Transverse colon (tissue), 4 donors: ENCODE measurements at regions not wholly inside any gene's neighbourhood (a gene's known extent, or its start where the extent isn't known, plus 50 kb on each side); places are given as distances from the start of the nearest gene placed in this dataset.

ENCODE experiments used
- DNase-seq: peaks from one replicate; pipeline ENCODE4 v3.0.0-alpha.2; 2019
- H3K27ac ChIP-seq, 4 donors: fragments of 200-600 bp; sonication (generic); 2 replicates each; pipeline ENCODE4 v1.5.1; 2016 to 2018; ENCODE audit warnings: inconsistent platforms in 4 of 4
- H3K27me3 ChIP-seq: fragments of 200-600 bp; sonication (generic); 2 replicates; pipeline ENCODE4 v1.5.1; 2017; ENCODE audit warnings: inconsistent platforms
- H3K36me3 ChIP-seq, 4 donors: fragments of 200-600 bp; sonication (generic); 2 replicates each; pipeline ENCODE4 v1.5.1; 2017 to 2019; ENCODE audit warnings: inconsistent platforms in 4 of 4
- H3K4me1 ChIP-seq, 4 donors: fragments of 200-600 bp; sonication (generic); 2 replicates each; pipeline ENCODE4 v1.5.1; 2017 to 2020; ENCODE audit warnings: inconsistent platforms in 4 of 4
- H3K4me3 ChIP-seq, 4 donors: fragments of 200-600 bp; sonication (generic); 1 replicate in 1 of 4; 2 replicates in 3 of 4; pipeline versions ENCODE4 v1.5.1 to v1.6.1; 2017 to 2019; ENCODE audit warnings: inconsistent platforms in 4 of 4
- H3K9me3 ChIP-seq, 2 donors: fragments of 200-600 bp; sonication (generic); 2 replicates each; pipeline ENCODE4 v1.5.1; 2017 to 2019; ENCODE audit warnings: inconsistent platforms in 2 of 2
- EP300 ChIP-seq: sonication (generic); formaldehyde crosslinking; IDR thresholded peaks from one replicate; pipeline ENCODE4 v1.6.1; 2017; ENCODE audit warnings: antibody characterized with exemption, low read depth
- POLR2A ChIP-seq: fragments of 450-650 bp; IDR thresholded peaks from one replicate; pipeline ENCODE4 v1.6.1; 2016; ENCODE audit warnings: antibody characterized with exemption, mild to moderate bottlenecking, moderate library complexity
- POLR2AphosphoS5 ChIP-seq, 3 donors: sonication (generic); formaldehyde crosslinking; IDR thresholded peaks; one replicate each; pipeline ENCODE4 v1.6.1; 2016; ENCODE audit warnings: antibody characterized with exemption in 3 of 3
- WGBS, 2 donors: methylation state at CpG; one replicate each; pipeline ENCODE4 v1.1.5; 2018; ENCODE audit warnings: low coverage in 1 of 2; 5-methylcytosine and 5-hydroxymethylcytosine counted together
- in situ Hi-C, 4 donors: fragments of 200-750 bp; cut with MboI; loops; one replicate each; pipeline versions ENCODE4 v1.15.0 to v1.15.1; 2017; ENCODE audit warnings: low sequenced_read_pairs in 3 of 4, low pct_ligation_motif_present in 1 of 4, low pct_unique_long_range_greater_than_20kb in 1 of 4
- intact Hi-C: fragments of 100-400 bp; cut with DNase I; formaldehyde crosslinking; loops from one replicate; pipeline ENCODE4 v1.15.1; 2023; ENCODE audit warnings: low total_unique reads
- TF ChIP-seq, protein P1 (sequence below), 5 experiments: fragments of 200-600 bp in 3 of 5; fragments of 450-650 bp in 2 of 5; sonication (generic) in 3 of 5; IDR thresholded peaks; 1 replicate in 2 of 5; 2 replicates in 3 of 5; pipeline ENCODE4 v1.5.1; 2016 to 2017; ENCODE audit warnings: antibody characterized with exemption in 5 of 5, inconsistent platforms in 3 of 5, mild to moderate bottlenecking in 2 of 5, moderate library complexity in 1 of 5

DNA sequence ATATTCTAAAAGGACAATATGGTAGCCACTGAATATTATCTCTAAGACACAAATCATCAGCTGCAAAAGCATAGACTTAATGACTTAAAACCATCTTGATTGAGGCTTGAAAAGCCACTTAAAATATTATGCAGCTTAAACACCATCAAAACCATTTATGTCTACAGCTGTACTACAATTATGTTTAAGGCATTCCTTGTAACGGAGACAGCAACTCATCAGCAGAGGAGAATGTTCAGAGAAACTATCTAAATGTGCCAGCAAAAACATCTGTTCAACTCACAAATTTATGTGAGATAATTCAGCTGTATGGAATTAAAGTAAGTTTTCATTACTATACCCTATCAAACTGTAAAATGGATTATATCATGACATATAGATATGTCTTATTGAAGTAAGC is 147.9 kb upstream of the CTSO start:
- H3K9me3 ChIP-seq, result no peaks in the 10 kb centered on the region
- no peaks in the 10 kb centered on the region for H3K27me3 ChIP-seq
- H3K4me1 ChIP-seq, result no peaks in the 10 kb centered on the region
- TF ChIP-seq POLR2AphosphoS5 (IDR thresholded peaks at IDR 0.05), result no peak
- TF ChIP-seq EP300, result no peak
- TF ChIP-seq POLR2A, result no peak
- TF ChIP-seq, protein P1, sequence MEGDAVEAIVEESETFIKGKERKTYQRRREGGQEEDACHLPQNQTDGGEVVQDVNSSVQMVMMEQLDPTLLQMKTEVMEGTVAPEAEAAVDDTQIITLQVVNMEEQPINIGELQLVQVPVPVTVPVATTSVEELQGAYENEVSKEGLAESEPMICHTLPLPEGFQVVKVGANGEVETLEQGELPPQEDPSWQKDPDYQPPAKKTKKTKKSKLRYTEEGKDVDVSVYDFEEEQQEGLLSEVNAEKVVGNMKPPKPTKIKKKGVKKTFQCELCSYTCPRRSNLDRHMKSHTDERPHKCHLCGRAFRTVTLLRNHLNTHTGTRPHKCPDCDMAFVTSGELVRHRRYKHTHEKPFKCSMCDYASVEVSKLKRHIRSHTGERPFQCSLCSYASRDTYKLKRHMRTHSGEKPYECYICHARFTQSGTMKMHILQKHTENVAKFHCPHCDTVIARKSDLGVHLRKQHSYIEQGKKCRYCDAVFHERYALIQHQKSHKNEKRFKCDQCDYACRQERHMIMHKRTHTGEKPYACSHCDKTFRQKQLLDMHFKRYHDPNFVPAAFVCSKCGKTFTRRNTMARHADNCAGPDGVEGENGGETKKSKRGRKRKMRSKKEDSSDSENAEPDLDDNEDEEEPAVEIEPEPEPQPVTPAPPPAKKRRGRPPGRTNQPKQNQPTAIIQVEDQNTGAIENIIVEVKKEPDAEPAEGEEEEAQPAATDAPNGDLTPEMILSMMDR (IDR thresholded peaks at IDR 0.05), result no peak
- whole genome bisulfite sequencing, 2 donors, result 70% methylated on average over 1 of the region's 1 CpG; no CpG with 5 or more reads in 1 of the 2 donors
- H3K27ac ChIP-seq, result no peak overlapping the region
- H3K4me3 ChIP-seq, result no peak overlapping the region
- in situ Hi-C loops, result no loop called here
- no peak for DNase-seq
- H3K36me3 ChIP-seq, result no peaks in the 10 kb centered on the region
- intact Hi-C loops, result no loop called here

DNA sequence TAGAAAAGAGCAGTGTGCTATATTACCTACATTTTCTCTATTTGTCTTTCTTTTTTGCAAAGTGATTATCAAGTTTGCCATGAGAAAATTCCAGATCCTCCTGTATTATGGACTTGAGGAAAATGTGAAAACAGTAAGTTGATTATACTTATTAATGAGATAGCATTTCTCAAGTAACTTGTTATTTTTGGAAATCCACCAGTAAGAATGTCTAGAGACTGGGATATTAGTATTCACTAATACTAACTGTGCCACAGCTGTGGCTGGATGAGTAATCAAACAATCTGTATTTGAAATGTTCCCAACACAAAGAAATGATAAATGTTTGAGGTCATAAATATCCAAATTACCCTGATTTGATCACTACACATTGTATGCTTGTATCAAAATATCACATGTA is 147.0 kb upstream of the CTSO start:
- H3K36me3 ChIP-seq, result no peaks in the 10 kb centered on the region
- H3K9me3 ChIP-seq, result no peaks in the 10 kb centered on the region
- in situ Hi-C loops (no loop called here), intact Hi-C loops (no loop called here)
- H3K27me3 ChIP-seq, result no peaks in the 10 kb centered on the region
- H3K4me1 ChIP-seq, result no peaks in the 10 kb centered on the region
- H3K4me3 ChIP-seq, result no peak overlapping the region
- TF ChIP-seq, protein P1 (IDR thresholded peaks at IDR 0.05), result no peak
- TF ChIP-seq POLR2AphosphoS5 (IDR thresholded peaks at IDR 0.05) (no peak), EP300 (no peak), POLR2A (no peak)
- no peak for DNase-seq
- no peak overlapping the region for H3K27ac ChIP-seq

DNA sequence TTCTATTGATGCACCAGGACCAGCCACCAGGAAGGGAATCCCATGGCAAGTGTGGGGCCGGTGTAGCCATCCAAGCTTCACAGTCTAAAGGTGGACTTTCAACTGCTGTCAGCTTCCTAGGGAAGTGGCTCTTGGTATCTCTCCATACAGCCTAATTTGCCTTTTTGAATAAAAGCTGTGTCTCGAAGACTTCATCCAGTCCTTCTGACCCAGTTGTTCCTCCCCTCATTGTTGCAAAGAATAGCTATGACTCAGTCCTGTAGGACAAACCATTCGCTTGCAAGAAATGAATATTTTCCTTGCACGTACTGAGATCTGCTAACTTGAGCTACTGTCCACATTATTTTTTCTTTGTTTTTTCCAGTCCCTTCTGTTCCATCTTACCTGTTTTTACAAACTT is 145.1 kb upstream of the CTSO start:
- Histone ChIP-seq H3K4me3 (no peak overlapping the region), H3K9me3 (no peaks in the 10 kb centered on the region), H3K27ac (no peak overlapping the region), H3K27me3 (no peaks in the 10 kb centered on the region), H3K4me1 (no peaks in the 10 kb centered on the region), H3K36me3 (no peaks in the 10 kb centered on the region)
- intact Hi-C loops, result no loop called here
- no peak for TF ChIP-seq POLR2A
- TF ChIP-seq, protein P1 (IDR thresholded peaks at IDR 0.05), result no peak
- TF ChIP-seq EP300, result no peak
- no peak for TF ChIP-seq POLR2AphosphoS5 (IDR thresholded peaks at IDR 0.05)
- no peak for DNase-seq
- in situ Hi-C loops, result no loop called here
- 75 to 94% methylated on average over 3 to 4 of the region's 4 CpGs for WGBS, 2 donors

DNA sequence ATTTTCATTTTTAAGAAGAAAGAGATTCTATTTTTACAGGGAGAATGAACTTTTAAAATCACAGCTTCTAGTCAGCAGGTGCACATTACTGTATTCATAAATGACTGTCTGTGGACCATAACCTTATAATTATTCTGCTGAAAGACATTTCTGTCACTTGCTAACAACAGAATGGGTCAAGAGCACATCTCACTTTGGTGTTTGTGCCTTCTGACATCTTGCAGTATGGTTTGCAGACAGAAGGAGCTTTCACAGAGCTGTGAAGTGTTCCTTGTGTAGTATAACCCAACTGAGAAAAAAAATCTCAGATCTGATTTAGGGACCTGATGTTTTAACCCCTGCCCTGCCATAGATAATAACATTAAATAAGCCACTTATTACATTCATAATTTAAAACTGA is 131.4 kb upstream of the CTSO start:
- Histone ChIP-seq H3K4me1 (no peaks in the 10 kb centered on the region), H3K36me3 (no peaks in the 10 kb centered on the region), H3K27me3 (no peaks in the 10 kb centered on the region), H3K4me3 (no peak overlapping the region), H3K27ac (no peak overlapping the region), H3K9me3 (no peaks in the 10 kb centered on the region)
- TF ChIP-seq POLR2AphosphoS5 (IDR thresholded peaks at IDR 0.05), result no peak
- TF ChIP-seq EP300, result no peak
- TF ChIP-seq, protein P1 (IDR thresholded peaks at IDR 0.05), result no peak
- no peak for TF ChIP-seq POLR2A
- in situ Hi-C loops, result no loop called here
- no peak for DNase-seq
- intact Hi-C loops, result no loop called here
